NT2/D1 (cell line): ENCODE measurements at regions not wholly inside any gene's neighbourhood (a gene's known extent, or its start where the extent isn't known, plus 50 kb on each side); places are given as distances from the start of the nearest gene placed in this dataset.
"Not testable (repeated sequence)": the region's sequence is repeated elsewhere in the genome, so short reads cannot be mapped to it uniquely, and the experiment has no call there.

Experiments
- SUZ12 ChIP-seq: IDR thresholded peaks from 2 replicates; pipeline ENCODE4 v1.6.1; 2011; ENCODE audit not compliant: insufficient read length, insufficient read depth; ENCODE audit errors: extremely low read depth
- YY1 ChIP-seq: IDR thresholded peaks from 2 replicates; pipeline ENCODE4 v1.6.1; 2011; ENCODE audit not compliant: insufficient read length, insufficient read depth
- ZNF274 ChIP-seq: IDR thresholded peaks from 2 replicates; pipeline ENCODE4 v1.6.1; 2011; ENCODE audit warnings: mild to moderate bottlenecking, low read depth, low read length

GRCh38 chr22:11607215-11607614, 3920.8 kb upstream of the OR11H1 start:
- not testable (repeated sequence) for TF ChIP-seq YY1, ZNF274, SUZ12
